Activated gamma-delta T cell (primary cell): ENCODE measurements at regions not wholly inside any gene's neighbourhood (a gene's known extent, or its start where the extent isn't known, plus 50 kb on each side); places are given as distances from the start of the nearest gene placed in this dataset.
"Not testable (repeated sequence)": the region's sequence is repeated elsewhere in the genome, so short reads cannot be mapped to it uniquely, and the experiment has no call there.

Source experiments
- DNase-seq: peaks from one replicate; lab custom pipeline; 2025; lab: John Stamatoyannopoulos, UW

GRCh38 chrX:121858867-121859647 is 811.6 kb downstream of the GLUD2 start:
- no peak for DNase-seq

- DNase-seq: no peak
Measured at GRCh38 chrX:121863976-121864375, 816.6 kb downstream of the GLUD2 start.

GRCh38 chrX:121864561-121864960 is 817.2 kb downstream of the GLUD2 start:
- DNase-seq: no peak

- DNase-seq: no peak
Measured at GRCh38 chrX:121869876-121870477, 822.6 kb downstream of the GLUD2 start.

GRCh38 chrX:121871122-121871521 is 823.7 kb downstream of the GLUD2 start:
- no peak for DNase-seq

GRCh38 chrX:121876305-121876704 is 828.9 kb downstream of the GLUD2 start:
- DNase-seq: no peak

- DNase-seq: not testable (repeated sequence)
Measured at GRCh38 chrX:121877337-121877736, 829.9 kb downstream of the GLUD2 start.

GRCh38 chrX:121886557-121886956 is 839.1 kb downstream of the GLUD2 start:
- no peak for DNase-seq

- DNase-seq: no peak
Measured at GRCh38 chrX:121894756-121895155, 847.3 kb downstream of the GLUD2 start.

GRCh38 chrX:121902463-121902862 is 855.1 kb downstream of the GLUD2 start:
- DNase-seq: no peak

GRCh38 chrX:121903961-121904360 is 856.6 kb downstream of the GLUD2 start:
- DNase-seq: no peak

- no peak for DNase-seq
Measured at GRCh38 chrX:121921258-121921657, 873.8 kb downstream of the GLUD2 start.

- DNase-seq: no peak
Measured at GRCh38 chrX:121931567-121931966, 884.2 kb downstream of the GLUD2 start.

- no peak for DNase-seq
Measured at GRCh38 chrX:121932688-121933087, 885.3 kb downstream of the GLUD2 start.

GRCh38 chrX:121949041-121949760 is 901.8 kb downstream of the GLUD2 start:
- no peak for DNase-seq

GRCh38 chrX:121958886-121959285 is 911.5 kb downstream of the GLUD2 start:
- no peak for DNase-seq

GRCh38 chrX:121975671-121976070 is 928.3 kb downstream of the GLUD2 start:
- DNase-seq: no peak

GRCh38 chrX:121987163-121987562 is 939.8 kb downstream of the GLUD2 start:
- DNase-seq: no peak

- no peak for DNase-seq
Measured at GRCh38 chrX:121987835-121988234, 940.4 kb downstream of the GLUD2 start.

GRCh38 chrX:122004127-122004526 is 956.7 kb downstream of the GLUD2 start:
- no peak for DNase-seq

- no peak for DNase-seq
Measured at GRCh38 chrX:122026665-122027064, 979.3 kb downstream of the GLUD2 start.

- DNase-seq: no peak
Measured at GRCh38 chrX:122046226-122046625, 998.8 kb downstream of the GLUD2 start.

GRCh38 chrX:122046815-122047214 is 999.4 kb downstream of the GLUD2 start:
- no peak for DNase-seq
